ENCODE measurements at regions not wholly inside any gene's neighbourhood (a gene's known extent, or its start where the extent isn't known, plus 50 kb on each side); places are given as distances from the start of the nearest gene placed in this dataset.

GRCh38 chr4:110296892-110297291, 98.5 kb upstream of the ELOVL6 start:
- TF ChIP-seq CTCF (IDR thresholded peaks at IDR 0.05; ENCODE audit: low read depth, low read length) = no peak
- TF ChIP-seq POLR2A (IDR thresholded peaks at IDR 0.05; ENCODE audit: extremely low read depth, insufficient read length) = no peak
